WERI-Rb-1 (cell line): ENCODE measurements at regions not wholly inside any gene's neighbourhood (a gene's known extent, or its start where the extent isn't known, plus 50 kb on each side); places are given as distances from the start of the nearest gene placed in this dataset.

Source experiments
- DNase-seq: peaks from one replicate; pipeline ENCODE4 v3.0.0-alpha.2; 2020
- H3K27ac ChIP-seq: fragments of 250-450 bp; sonication (Bioruptor Pico); 2 replicates; pipeline ENCODE4 v1.5.1; 2020; ENCODE audit warnings: mild to moderate bottlenecking, moderate library complexity
- H3K27me3 ChIP-seq: fragments of 250-450 bp; sonication (Bioruptor Pico); 2 replicates; pipeline ENCODE4 v1.5.1; 2021; ENCODE audit warnings: mild to moderate bottlenecking, low read depth, moderate library complexity; ENCODE audit not compliant: insufficient read depth, severe bottlenecking
- H3K36me3 ChIP-seq: fragments of 250-450 bp; sonication (Bioruptor Pico); 2 replicates; pipeline ENCODE4 v1.5.1; 2020; ENCODE audit warnings: mild to moderate bottlenecking, moderate library complexity
- H3K4me3 ChIP-seq: 2 replicates; pipeline ENCODE4 v1.5.1; 2011; ENCODE audit warnings: low read depth, mild to moderate bottlenecking, control low read depth, low read length
- H3K9me3 ChIP-seq: fragments of 250-450 bp; sonication (Bioruptor Pico); 2 replicates; pipeline ENCODE4 v1.5.1; 2021; ENCODE audit warnings: mild to moderate bottlenecking, moderate library complexity; ENCODE audit not compliant: severe bottlenecking
- CTCF ChIP-seq: IDR thresholded peaks from 2 replicates; pipeline ENCODE4 v1.5.1; 2011; ENCODE audit warnings: low read depth, mild to moderate bottlenecking, control low read depth, inconsistent platforms, low read length

- TF ChIP-seq CTCF = no peak
- H3K27ac ChIP-seq = no peak overlapping the region
- no peak for DNase-seq
- H3K9me3 ChIP-seq = no peaks in the 10 kb centered on the region
- no peaks in the 10 kb centered on the region for H3K27me3 ChIP-seq
- H3K4me3 ChIP-seq = no peak overlapping the region
- no peaks in the 10 kb centered on the region for H3K36me3 ChIP-seq
Observed at GRCh38 chr1:39113109-39113743, 87.1 kb downstream of the NDUFS5 start.

- no peak for DNase-seq
- no peak overlapping the region for H3K4me3 ChIP-seq
- no peaks in the 10 kb centered on the region for H3K27me3 ChIP-seq
- TF ChIP-seq CTCF = no peak
- H3K9me3 ChIP-seq = no peaks in the 10 kb centered on the region
- H3K36me3 ChIP-seq = no peaks in the 10 kb centered on the region; the same call in 1 of the 2 replicates
- H3K27ac ChIP-seq = no peak overlapping the region
Observed at GRCh38 chr1:39115271-39116110, 89.0 kb upstream of the MACF1 start.

GRCh38 chr1:39116116-39116607 lies 88.3 kb upstream of the MACF1 start:
- DNase-seq = no peak
- Histone ChIP-seq H3K27me3 (no peaks in the 10 kb centered on the region), H3K36me3 (no peaks in the 10 kb centered on the region; the same call in 1 of the 2 replicates), H3K4me3 (no peak overlapping the region), H3K9me3 (no peaks in the 10 kb centered on the region), H3K27ac (no peak overlapping the region)
- no peak for TF ChIP-seq CTCF

- H3K36me3 ChIP-seq = no peaks in the 10 kb centered on the region; the same call in 1 of the 2 replicates
- DNase-seq = no peak
- H3K4me3 ChIP-seq = no peak overlapping the region
- H3K27ac ChIP-seq = no peak overlapping the region
- no peak for TF ChIP-seq CTCF
- H3K27me3 ChIP-seq = no peaks in the 10 kb centered on the region
- H3K9me3 ChIP-seq = no peaks in the 10 kb centered on the region
Observed at GRCh38 chr1:39116860-39117728, 87.4 kb upstream of the MACF1 start.

GRCh38 chr1:39117899-39118450 lies 86.5 kb upstream of the MACF1 start:
- TF ChIP-seq CTCF = no peak
- Histone ChIP-seq H3K9me3 (no peaks in the 10 kb centered on the region), H3K27ac (no peak overlapping the region), H3K4me3 (no peak overlapping the region), H3K27me3 (no peaks in the 10 kb centered on the region), H3K36me3 (no peaks in the 10 kb centered on the region; the same call in 1 of the 2 replicates)
- DNase-seq = no peak
